ENCODE measurements at regions not wholly inside any gene's neighbourhood (a gene's known extent, or its start where the extent isn't known, plus 50 kb on each side); places are given as distances from the start of the nearest gene placed in this dataset.

DNA sequence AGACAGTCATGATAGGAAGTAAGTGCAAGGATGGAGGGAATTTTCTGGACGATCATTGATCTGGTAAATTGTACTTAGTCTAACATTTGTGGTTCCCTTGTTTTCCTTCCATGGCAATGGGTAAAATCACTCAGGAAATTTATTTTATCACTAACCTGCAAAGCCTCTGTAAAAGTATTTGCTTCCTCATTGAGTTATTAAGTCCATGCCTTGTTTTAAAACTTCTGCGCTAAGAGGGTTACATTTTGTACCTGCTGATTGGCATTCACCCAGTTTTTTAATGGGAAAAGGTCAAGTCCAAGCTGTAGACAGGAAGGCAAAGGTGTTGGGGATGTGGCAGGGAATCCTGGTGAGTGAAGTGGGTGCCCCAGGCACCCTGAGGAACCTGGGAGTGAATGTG, 146.2 kb upstream of the NR2F2 start:
- no peak for DNase-seq
- no peak overlapping the region for H3K4me2 ChIP-seq
- ChIA-PET CTCF (no interaction called here), POLR2A (no interaction called here)
- H3K27ac ChIP-seq (ENCODE audit: low read depth in 2 of 2, low read length in 1 of 2) = no peak overlapping the region
- no peaks in the 10 kb centered on the region for H3F3A ChIP-seq (replicated peaks; ENCODE audit: insufficient read depth)
- no peaks in the 10 kb centered on the region for H4K20me1 ChIP-seq (ENCODE audit: insufficient read depth)
- no peaks in the 10 kb centered on the region for H3K79me2 ChIP-seq (ENCODE audit: insufficient read depth)
- H3K36me3 ChIP-seq (replicated peaks in 1 of 2; ENCODE audit: control insufficient read depth in 1 of 2, insufficient read depth in 2 of 2, low read length in 1 of 2) = no peaks in the 10 kb centered on the region
- H3K9ac ChIP-seq = no peak overlapping the region
- H3K9me3 ChIP-seq = no peaks in the 10 kb centered on the region
- no peak overlapping the region for H2AFZ ChIP-seq (ENCODE audit: low read depth)
- TF ChIP-seq, protein P1, sequence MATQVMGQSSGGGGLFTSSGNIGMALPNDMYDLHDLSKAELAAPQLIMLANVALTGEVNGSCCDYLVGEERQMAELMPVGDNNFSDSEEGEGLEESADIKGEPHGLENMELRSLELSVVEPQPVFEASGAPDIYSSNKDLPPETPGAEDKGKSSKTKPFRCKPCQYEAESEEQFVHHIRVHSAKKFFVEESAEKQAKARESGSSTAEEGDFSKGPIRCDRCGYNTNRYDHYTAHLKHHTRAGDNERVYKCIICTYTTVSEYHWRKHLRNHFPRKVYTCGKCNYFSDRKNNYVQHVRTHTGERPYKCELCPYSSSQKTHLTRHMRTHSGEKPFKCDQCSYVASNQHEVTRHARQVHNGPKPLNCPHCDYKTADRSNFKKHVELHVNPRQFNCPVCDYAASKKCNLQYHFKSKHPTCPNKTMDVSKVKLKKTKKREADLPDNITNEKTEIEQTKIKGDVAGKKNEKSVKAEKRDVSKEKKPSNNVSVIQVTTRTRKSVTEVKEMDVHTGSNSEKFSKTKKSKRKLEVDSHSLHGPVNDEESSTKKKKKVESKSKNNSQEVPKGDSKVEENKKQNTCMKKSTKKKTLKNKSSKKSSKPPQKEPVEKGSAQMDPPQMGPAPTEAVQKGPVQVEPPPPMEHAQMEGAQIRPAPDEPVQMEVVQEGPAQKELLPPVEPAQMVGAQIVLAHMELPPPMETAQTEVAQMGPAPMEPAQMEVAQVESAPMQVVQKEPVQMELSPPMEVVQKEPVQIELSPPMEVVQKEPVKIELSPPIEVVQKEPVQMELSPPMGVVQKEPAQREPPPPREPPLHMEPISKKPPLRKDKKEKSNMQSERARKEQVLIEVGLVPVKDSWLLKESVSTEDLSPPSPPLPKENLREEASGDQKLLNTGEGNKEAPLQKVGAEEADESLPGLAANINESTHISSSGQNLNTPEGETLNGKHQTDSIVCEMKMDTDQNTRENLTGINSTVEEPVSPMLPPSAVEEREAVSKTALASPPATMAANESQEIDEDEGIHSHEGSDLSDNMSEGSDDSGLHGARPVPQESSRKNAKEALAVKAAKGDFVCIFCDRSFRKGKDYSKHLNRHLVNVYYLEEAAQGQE (IDR thresholded peaks at IDR 0.05; ENCODE audit: low read depth, low read length) = no peak
- TF ChIP-seq TAF1 (IDR thresholded peaks at IDR 0.05; ENCODE audit: borderline replicate concordance, low read depth, low read length) (no peak), CHD2 (IDR thresholded peaks at IDR 0.05; ENCODE audit: low read length, partially characterized antibody) (no peak), RAD21 (IDR thresholded peaks at IDR 0.05; ENCODE audit: low read length) (no peak), ELF1 (IDR thresholded peaks at IDR 0.05) (no peak), GABPA (IDR thresholded peaks at IDR 0.05; ENCODE audit: low read depth) (no peak), SIN3A (IDR thresholded peaks at IDR 0.05; ENCODE audit: borderline replicate concordance, low read depth, low read length) (no peak), POLR2AphosphoS5 (IDR thresholded peaks at IDR 0.05; ENCODE audit: low read depth, low read length) (no peak), MXI1 (IDR thresholded peaks at IDR 0.05; ENCODE audit: low read depth, low read length) (no peak), EZH2phosphoT487 (IDR thresholded peaks at IDR 0.05; ENCODE audit: borderline replicate concordance, low read depth) (no peak)
- TF ChIP-seq, protein P2, sequence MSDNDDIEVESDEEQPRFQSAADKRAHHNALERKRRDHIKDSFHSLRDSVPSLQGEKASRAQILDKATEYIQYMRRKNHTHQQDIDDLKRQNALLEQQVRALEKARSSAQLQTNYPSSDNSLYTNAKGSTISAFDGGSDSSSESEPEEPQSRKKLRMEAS (IDR thresholded peaks at IDR 0.05; ENCODE audit: low read depth) = no peak
- TF ChIP-seq, protein P3, sequence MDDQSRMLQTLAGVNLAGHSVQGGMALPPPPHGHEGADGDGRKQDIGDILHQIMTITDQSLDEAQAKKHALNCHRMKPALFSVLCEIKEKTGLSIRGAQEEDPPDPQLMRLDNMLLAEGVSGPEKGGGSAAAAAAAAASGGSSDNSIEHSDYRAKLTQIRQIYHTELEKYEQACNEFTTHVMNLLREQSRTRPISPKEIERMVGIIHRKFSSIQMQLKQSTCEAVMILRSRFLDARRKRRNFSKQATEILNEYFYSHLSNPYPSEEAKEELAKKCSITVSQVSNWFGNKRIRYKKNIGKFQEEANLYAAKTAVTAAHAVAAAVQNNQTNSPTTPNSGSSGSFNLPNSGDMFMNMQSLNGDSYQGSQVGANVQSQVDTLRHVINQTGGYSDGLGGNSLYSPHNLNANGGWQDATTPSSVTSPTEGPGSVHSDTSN (IDR thresholded peaks at IDR 0.05) = no peak
- H3K4me1 ChIP-seq (ENCODE audit: control insufficient read depth in 1 of 2, insufficient read depth in 2 of 2, low read depth in 1 of 2, low read length in 1 of 2) = no peaks in the 10 kb centered on the region
- H3K9me2 ChIP-seq = no peaks in the 10 kb centered on the region
- H3K27me3 ChIP-seq (ENCODE audit: insufficient read depth) = no peaks in the 10 kb centered on the region
- H3K4me3 ChIP-seq (ENCODE audit: low read depth in 2 of 2, low read length in 1 of 2) = no peak overlapping the region
- WGBS (ENCODE audit: low lambda C conversion rate) = 16% methylated on average over 2 of the region's 2 CpGs

DNA sequence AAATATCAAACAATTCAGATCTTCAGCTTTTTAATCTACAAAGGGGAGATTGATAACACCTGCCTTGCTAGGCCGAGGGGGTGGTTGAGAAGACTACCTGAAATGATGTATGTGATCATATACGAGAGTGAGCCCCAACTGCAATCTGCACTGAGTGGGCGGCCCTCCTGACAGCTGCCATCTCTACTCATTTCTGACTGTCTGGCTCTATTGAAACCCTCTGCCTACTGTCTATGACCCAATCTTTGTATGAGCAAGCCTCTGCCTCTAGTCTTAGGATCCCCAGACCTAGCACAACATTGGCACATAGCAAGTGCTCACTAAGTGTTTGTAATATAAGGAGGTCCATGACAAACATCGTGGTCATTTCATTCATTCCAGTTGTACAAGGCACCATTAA, 144.4 kb upstream of the NR2F2 start:
- no peak overlapping the region for H2AFZ ChIP-seq (ENCODE audit: low read depth)
- H3K4me1 ChIP-seq (ENCODE audit: control insufficient read depth in 1 of 2, insufficient read depth in 2 of 2, low read depth in 1 of 2, low read length in 1 of 2) = no peaks in the 10 kb centered on the region
- no peak for DNase-seq
- H3K27me3 ChIP-seq (ENCODE audit: insufficient read depth) = no peaks in the 10 kb centered on the region
- no peaks in the 10 kb centered on the region for H3F3A ChIP-seq (replicated peaks; ENCODE audit: insufficient read depth)
- H3K9me3 ChIP-seq = no peaks in the 10 kb centered on the region
- ChIA-PET CTCF (no interaction called here), POLR2A (no interaction called here)
- no peak overlapping the region for H3K9ac ChIP-seq
- H3K79me2 ChIP-seq (ENCODE audit: insufficient read depth) = no peaks in the 10 kb centered on the region
- 31% methylated on average over 4 of the region's 4 CpGs for WGBS (ENCODE audit: low lambda C conversion rate)
- no peaks in the 10 kb centered on the region for H3K9me2 ChIP-seq
- no peak overlapping the region for H3K4me2 ChIP-seq
- H4K20me1 ChIP-seq (ENCODE audit: insufficient read depth) = no peaks in the 10 kb centered on the region
- H3K4me3 ChIP-seq (ENCODE audit: low read depth in 2 of 2, low read length in 1 of 2) = no peak overlapping the region
- no peaks in the 10 kb centered on the region for H3K36me3 ChIP-seq (replicated peaks in 1 of 2; ENCODE audit: control insufficient read depth in 1 of 2, insufficient read depth in 2 of 2, low read length in 1 of 2)
- no peak overlapping the region for H3K27ac ChIP-seq (ENCODE audit: low read depth in 2 of 2, low read length in 1 of 2)
- TF ChIP-seq RCOR1 (IDR thresholded peaks at IDR 0.05; ENCODE audit: low read length) = no peak
- no peak for TF ChIP-seq FOXJ3 (CRISPR knock-in tag; IDR thresholded peaks at IDR 0.05)
- TF ChIP-seq EZH2phosphoT487 (IDR thresholded peaks at IDR 0.05; ENCODE audit: borderline replicate concordance, low read depth) = no peak
- TF ChIP-seq SIN3A (IDR thresholded peaks at IDR 0.05; ENCODE audit: borderline replicate concordance, low read depth, low read length) = no peak
- TF ChIP-seq, protein P4, sequence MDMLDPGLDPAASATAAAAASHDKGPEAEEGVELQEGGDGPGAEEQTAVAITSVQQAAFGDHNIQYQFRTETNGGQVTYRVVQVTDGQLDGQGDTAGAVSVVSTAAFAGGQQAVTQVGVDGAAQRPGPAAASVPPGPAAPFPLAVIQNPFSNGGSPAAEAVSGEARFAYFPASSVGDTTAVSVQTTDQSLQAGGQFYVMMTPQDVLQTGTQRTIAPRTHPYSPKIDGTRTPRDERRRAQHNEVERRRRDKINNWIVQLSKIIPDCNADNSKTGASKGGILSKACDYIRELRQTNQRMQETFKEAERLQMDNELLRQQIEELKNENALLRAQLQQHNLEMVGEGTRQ (IDR thresholded peaks at IDR 0.05; ENCODE audit: borderline replicate concordance, low read depth, low read length) = no peak
- no peak for TF ChIP-seq TCF12 (IDR thresholded peaks at IDR 0.05)
- TF ChIP-seq, protein P5, sequence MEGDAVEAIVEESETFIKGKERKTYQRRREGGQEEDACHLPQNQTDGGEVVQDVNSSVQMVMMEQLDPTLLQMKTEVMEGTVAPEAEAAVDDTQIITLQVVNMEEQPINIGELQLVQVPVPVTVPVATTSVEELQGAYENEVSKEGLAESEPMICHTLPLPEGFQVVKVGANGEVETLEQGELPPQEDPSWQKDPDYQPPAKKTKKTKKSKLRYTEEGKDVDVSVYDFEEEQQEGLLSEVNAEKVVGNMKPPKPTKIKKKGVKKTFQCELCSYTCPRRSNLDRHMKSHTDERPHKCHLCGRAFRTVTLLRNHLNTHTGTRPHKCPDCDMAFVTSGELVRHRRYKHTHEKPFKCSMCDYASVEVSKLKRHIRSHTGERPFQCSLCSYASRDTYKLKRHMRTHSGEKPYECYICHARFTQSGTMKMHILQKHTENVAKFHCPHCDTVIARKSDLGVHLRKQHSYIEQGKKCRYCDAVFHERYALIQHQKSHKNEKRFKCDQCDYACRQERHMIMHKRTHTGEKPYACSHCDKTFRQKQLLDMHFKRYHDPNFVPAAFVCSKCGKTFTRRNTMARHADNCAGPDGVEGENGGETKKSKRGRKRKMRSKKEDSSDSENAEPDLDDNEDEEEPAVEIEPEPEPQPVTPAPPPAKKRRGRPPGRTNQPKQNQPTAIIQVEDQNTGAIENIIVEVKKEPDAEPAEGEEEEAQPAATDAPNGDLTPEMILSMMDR (IDR thresholded peaks at IDR 0.05) = no peak
- no peak for TF ChIP-seq SMC3 (IDR thresholded peaks at IDR 0.05; ENCODE audit: low read depth, low read length)
- TF ChIP-seq ELF1 (IDR thresholded peaks at IDR 0.05) = no peak
- TF ChIP-seq, protein P2 (IDR thresholded peaks at IDR 0.05; ENCODE audit: low read depth) = no peak
- TF ChIP-seq MEF2A (IDR thresholded peaks at IDR 0.05; ENCODE audit: borderline replicate concordance, low read depth) = no peak
- TF ChIP-seq, protein P6, sequence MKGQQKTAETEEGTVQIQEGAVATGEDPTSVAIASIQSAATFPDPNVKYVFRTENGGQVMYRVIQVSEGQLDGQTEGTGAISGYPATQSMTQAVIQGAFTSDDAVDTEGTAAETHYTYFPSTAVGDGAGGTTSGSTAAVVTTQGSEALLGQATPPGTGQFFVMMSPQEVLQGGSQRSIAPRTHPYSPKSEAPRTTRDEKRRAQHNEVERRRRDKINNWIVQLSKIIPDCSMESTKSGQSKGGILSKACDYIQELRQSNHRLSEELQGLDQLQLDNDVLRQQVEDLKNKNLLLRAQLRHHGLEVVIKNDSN (IDR thresholded peaks at IDR 0.05; ENCODE audit: borderline replicate concordance, low read depth) = no peak
